NCI-H526 treated with DMSO at 0.1 percent for 48 hours (cell line): ENCODE measurements at regions not wholly inside any gene's neighbourhood (a gene's known extent, or its start where the extent isn't known, plus 50 kb on each side); places are given as distances from the start of the nearest gene placed in this dataset.
A peak's percentile ranks its signal among the peaks of the same experiment; 100 is the strongest.

Experiments used
- DNase-seq: peaks from one replicate; lab custom pipeline; 2025; lab: John Stamatoyannopoulos, UW

DNA sequence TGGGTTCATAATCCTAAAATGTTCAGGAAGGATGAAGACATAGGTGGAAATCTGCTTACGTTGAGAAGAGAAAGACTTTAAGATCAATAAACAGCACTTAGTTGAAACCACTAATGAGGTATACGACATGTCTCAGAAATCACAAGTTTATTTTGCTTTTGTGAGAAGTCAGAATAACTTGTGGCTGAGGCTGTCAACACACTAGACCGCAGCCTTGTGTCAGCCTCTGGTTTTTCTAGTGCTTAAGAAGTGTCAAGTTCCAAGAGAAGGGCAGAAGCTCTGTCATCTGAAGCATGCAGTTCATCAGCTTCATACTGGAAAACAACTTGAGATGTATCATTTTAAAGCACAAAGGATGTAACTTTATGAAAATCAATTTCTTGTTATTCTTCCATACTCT, 420.9 kb downstream of the METTL15 start:
- DNase-seq, result no peak

DNA sequence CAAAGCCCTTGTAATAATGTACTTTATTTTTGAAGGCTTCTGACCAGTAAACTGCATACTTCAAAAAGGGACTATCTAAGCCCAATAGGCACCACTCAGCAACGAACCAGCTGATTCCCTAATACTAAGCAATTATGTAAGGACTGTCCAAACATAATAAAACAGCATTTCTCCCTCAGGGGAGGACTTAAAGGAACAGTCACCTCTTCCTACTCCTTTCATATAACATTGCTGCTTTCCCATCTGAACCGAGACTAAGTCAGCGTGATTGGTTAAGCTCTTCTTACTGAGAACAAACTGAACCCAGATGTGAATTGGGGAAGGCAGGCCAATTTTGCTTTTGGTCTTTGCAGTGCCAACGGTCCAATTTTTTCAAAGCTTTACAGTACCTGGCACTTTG, 420.0 kb downstream of the METTL15 start:
- no peak for DNase-seq

DNA sequence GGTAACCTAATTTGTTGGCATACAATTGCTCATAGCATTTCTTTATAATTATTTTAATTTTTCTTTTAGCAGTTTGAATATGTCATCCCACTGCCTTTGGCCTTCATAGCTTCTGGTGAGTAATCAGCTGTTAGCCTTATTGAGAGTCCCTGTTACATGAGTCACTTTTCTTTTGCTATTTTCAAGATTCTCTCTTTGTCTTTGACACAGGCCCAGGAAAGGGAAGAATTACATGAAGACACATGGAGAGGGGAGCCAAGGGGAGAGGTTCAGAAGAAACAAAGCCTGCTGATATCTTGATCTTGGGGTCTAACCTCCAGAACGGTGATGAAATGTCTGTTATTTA, 418.2 kb downstream of the METTL15 start:
- no peak for DNase-seq

DNA sequence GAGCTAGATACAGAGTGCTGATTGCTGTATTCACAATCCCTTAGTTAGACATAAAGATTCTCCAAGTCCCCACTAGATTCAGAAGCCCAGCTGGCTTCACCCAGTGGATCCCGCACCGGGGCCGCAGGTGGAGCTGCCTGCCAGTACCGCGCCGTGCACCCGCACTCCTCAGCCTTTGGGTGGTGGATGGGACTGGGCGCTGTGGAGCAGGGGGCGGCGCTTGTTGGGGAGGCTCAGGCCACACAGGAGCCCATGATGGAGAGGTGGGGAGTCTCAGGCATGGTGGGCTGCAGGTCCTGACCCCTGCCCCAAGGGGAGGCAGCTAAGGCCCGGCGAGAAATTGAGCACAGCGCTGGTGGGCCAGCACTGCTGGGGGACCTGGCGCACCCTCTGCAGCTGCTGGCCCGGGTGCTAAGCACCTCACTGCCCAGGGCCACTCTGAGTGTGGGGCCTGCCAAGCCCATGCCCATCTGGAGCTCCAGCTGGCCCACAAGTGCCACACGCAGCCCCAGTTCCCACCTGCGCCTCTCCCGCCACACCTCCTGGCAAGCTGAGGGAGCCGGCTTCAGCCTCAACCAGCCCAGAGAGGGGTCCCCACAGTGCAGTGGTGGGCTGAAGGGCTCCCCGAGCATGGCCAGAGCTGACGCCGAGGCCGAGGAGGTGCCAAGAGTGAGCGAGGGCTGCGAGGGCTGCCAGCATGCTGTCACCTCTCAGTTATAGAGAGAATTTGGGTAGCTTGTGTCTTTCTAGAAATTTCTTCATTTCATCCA, 417.6 kb downstream of the METTL15 start:
- DNase-seq, result no peak

GRCh38 chr11:28524098-28524497, 415.9 kb downstream of the METTL15 start:
- DNase-seq, result no peak

DNA sequence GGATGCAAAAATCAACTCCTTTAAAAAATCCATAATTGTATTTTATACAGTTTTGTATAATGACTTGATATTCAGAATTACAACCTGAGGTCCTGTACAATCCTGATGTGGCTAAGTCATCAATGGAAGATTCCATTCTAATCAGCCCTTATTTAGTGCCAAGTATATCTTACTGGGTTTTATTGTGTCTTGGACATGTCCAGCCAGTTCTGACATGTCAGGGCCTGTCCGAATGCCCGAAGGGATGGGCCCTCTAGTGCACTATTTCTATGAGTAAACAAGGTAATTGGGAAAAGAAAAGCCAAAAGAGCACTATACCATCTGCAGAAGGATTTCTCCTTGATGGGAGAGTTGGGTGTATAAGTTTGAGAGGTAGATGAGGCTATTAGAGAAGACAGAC, 412.9 kb downstream of the METTL15 start:
- DNase-seq, result no peak

GRCh38 chr11:28520291-28520690, 412.1 kb downstream of the METTL15 start:
- DNase-seq, result no peak

DNA sequence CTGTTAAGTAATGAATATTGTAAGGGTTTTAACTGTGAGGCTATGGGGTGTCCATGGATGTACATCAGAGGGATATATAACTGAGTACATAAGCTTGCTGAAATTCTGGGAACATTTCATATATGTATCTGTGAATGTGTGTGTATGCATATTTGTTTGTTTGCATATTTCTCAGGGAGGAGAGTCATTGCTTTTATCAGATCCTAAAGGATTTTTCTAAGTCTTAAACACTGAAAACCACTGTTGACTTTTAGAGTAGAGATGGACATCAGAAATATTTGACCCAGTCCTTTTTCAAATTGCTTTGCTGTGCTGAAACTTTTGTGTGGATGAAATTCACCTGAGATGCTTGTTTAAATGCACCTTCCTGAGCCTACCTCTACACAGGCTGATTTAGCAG, 410.6 kb downstream of the METTL15 start:
- no peak for DNase-seq

DNA sequence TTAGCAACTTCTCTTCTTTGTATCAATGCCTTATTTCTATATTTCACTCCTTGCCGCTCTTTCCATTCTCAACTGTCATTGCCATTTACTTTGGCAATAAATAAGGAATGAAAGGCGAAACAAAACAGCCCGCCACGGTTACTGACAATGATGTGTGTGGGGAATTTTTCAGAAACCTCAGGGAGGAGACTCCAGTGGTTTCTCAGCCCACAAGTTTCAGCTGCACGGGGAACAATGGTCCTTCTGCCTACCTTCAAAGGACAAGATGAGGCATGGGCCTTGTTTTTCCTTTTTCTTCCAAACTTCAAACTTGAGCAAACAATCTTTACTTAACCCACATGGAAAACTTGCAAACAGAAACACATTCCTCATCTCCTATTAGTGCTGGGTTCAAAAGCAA, 409.4 kb downstream of the METTL15 start:
- no peak for DNase-seq

GRCh38 chr11:28514391-28514790, 406.2 kb downstream of the METTL15 start:
- no peak for DNase-seq

GRCh38 chr11:28512143-28512756, 404.1 kb downstream of the METTL15 start:
- no peak for DNase-seq

- DNase-seq, result no peak
These were observed 397.0 kb downstream of the METTL15 start for GRCh38 chr11:28505232-28505631.

- DNase-seq, result no peak
These were observed 396.4 kb downstream of the METTL15 start for GRCh38 chr11:28504555-28505110.

- no peak for DNase-seq
These were observed 387.1 kb downstream of the METTL15 start for GRCh38 chr11:28495333-28495732.

- no peak for DNase-seq
These were observed 383.2 kb downstream of the METTL15 start for GRCh38 chr11:28491431-28491830.

DNA sequence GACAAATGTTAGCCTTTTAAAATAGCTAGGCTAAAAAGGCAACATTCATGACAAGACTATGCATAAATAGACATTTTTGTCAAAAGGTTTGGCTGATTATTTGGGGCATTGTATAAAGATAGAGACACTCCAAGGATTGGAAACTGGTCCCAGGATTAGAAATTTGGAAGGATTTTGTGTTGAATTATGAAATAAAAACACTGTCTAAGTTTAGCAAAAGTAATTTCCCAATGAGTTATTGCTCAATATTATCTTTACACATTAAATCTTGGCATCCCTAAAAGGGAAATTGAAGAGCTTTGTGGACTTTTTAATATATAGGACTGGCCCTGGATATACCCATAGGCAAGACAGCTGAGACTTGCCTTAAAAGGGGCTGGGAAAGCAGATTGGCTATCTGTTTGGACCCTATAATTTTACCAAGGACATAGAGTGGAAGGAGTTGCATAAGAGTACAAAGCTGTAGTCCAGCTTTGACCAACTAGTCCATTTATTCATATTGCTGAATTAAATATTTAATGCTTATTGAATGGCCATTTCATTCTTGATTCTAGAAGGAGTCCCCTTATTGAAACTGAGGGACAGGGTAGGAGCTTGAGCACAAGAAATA, 382.7 kb downstream of the METTL15 start:
- DNase-seq, result no peak

DNA sequence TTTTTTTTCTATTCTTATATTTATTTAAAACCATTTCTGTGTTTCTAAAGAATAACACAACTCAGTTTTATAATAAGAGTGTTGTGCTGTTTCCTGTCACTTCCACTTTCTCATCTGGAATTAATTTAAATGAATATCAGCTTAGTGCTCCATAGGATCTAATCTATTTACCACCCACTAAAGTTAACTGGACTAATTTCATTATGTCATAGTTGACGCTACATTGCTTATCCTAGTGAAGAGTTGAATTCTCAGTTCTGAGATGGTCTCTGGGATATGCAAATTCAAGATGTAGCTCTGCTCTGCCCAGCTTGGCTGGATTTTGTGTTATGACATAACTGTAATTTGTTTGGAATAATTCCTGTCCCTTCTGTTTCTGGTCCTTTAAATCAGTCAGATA, 380.1 kb downstream of the METTL15 start:
- no peak for DNase-seq

DNA sequence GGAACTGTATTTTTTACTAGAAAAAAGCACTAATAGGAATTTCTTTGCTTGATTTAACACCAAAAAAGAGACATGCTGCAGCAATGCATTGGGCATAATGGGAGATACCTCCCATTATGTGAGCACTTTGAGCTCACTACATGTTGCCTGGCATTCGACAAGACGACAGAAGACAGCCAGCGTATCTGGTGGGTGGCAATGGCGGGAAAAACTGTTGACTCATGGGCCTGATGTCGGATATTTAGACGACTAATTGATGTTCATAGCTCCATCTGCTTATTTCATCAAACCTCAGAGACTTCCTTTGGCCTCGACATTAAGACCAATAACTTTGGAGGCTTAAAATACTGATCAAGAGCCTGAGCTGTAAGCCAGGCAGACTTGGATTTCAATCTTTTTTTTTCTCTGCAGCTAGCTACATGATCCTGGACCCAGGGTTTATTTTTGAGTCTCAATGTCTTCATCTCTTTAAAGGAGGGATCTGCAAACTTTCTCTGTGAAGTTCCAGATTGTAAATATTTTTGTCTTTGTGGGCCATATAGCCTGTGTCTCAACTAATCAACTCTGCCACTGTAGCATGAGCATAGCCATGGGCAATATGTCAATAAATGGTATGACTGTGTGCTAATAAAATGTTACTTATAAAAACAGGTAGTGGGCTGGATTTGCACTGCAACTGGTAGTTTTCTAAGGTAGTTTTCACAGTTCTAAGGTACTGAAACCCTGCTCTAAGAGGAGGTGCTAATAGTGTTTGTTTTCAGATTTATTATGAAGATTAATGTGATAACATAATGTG, 375.1 kb downstream of the METTL15 start:
- no peak for DNase-seq

DNA sequence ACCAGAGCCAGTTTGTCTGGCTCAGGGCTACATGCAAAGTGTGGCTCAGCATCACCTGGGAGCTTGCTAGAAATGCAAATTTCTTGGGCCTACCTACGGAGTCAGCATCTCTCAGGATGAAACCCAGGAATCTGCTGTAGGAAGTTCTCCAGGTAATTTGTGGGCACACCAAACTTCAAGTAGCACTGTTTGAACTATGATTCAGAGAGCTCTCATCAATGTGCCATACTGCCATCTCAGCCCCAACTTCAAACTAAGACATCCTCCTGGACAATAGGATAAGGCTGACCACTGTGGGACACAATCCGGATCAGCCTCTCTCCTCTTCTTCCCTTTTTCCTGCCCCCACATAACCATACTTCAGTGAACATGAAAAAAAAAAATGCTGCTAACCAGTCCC, 374.5 kb downstream of the METTL15 start:
- DNase-seq, result peak; percentile 41

- no peak for DNase-seq
These were observed 373.7 kb downstream of the METTL15 start for GRCh38 chr11:28481616-28482480.

- no peak for DNase-seq
These were observed 372.2 kb downstream of the METTL15 start for GRCh38 chr11:28480406-28480805.
